ENCODE measurements at regions not wholly inside any gene's neighbourhood (a gene's known extent, or its start where the extent isn't known, plus 50 kb on each side); places are given as distances from the start of the nearest gene placed in this dataset.
"Not testable (repeated sequence)": the region's sequence is repeated elsewhere in the genome, so short reads cannot be mapped to it uniquely, and the experiment has no call there.

DNA sequence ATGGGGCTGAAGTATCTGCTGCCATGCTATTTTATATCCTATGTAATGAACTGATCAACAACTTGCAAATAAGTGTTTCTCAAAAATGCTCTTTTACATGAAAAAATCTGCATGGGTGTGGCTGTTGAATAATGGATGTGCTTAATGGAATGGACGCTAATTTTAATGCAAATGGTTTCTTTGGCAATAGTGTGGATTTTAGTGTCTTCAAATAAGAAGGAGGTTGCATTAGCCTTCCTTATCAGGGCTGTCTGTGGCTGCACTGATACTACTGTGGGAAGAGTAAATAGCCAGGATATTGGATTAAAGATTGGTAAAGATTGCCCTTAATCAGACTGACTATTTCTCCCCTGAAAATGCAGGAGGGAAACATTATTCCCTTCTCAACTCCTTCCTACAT, 121.9 kb upstream of the STK32A start:
- no peak for TF ChIP-seq CTCF (IDR thresholded peaks at IDR 0.05; ENCODE audit: low read length, missing control alignments)
- no peak for DNase-seq (ENCODE audit: low read depth)

DNA sequence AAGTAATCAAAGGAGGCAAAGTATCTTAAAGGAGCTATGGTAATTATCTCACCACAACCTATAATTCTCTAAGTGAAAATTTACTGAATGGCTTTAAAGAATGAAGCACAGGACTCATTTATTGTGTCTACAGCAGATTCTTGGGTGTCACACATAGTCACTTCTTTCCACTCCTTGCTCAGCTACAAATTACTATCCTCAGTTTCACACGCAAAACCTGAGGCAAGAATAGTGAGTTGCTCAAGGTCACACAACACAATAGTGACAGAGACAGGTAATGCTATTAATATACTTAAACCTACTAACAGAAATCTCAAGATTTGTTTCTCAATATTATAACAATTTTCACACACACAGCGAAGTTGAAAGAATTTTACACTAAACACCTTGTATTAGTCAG, 120.9 kb upstream of the STK32A start:
- no peak overlapping the region for H3K4me3 ChIP-seq (replicated peaks; ENCODE audit: low read depth, low read length)
- DNase-seq (ENCODE audit: low read depth): no peak
- TF ChIP-seq CTCF (IDR thresholded peaks at IDR 0.05; ENCODE audit: low read length, missing control alignments): no peak

More for the DNA sequence above, 121.9 kb upstream of the STK32A start:
- H3K4me3 ChIP-seq (replicated peaks; ENCODE audit: low read depth, low read length): no peak overlapping the region

DNA sequence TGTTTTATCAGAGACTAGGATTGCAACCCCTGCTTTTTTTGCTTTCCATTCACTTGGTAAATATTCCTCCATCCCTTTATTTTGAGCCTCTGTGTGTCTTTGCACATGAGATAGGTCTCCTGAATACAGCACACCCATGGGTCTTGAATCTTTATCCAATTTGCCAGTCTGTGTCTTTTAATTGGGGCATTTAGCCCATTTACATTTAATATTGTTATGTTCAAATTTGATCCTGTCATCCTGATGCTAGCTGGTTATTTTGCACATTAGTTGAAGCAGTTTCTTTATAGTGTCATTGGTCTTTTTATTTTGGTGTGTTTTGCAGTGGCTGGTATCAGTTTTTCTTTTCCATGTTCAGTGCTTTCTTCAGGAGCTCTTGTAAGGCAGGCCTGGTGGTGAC, 95.1 kb upstream of the STK32A start:
- DNase-seq (ENCODE audit: low read depth); H3K4me3 ChIP-seq (replicated peaks; ENCODE audit: low read depth, low read length): not testable (repeated sequence)

DNA sequence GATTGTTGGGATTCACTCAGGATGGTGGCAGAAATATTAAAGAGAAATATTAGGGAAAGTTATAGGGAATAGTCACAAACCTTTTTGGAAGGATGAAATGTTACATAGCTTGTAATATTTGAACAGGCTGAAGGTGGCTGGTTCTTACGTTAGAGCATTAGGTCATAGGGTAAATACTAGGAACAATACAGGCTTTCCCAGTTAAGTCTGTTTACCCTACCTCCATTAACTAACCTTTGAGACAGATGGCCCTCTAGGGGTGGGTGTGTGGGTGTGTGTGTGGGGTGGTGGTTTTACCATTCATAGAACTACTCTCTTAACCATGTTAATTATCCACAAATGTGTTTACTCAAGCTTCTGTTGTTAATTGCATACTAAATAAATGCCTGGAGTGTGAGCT, 94.3 kb upstream of the STK32A start:
- H3K4me3 ChIP-seq (replicated peaks; ENCODE audit: low read depth, low read length): no peak overlapping the region
- DNase-seq (ENCODE audit: low read depth): no peak
- no peak for TF ChIP-seq CTCF (IDR thresholded peaks at IDR 0.05; ENCODE audit: low read length, missing control alignments)

DNA sequence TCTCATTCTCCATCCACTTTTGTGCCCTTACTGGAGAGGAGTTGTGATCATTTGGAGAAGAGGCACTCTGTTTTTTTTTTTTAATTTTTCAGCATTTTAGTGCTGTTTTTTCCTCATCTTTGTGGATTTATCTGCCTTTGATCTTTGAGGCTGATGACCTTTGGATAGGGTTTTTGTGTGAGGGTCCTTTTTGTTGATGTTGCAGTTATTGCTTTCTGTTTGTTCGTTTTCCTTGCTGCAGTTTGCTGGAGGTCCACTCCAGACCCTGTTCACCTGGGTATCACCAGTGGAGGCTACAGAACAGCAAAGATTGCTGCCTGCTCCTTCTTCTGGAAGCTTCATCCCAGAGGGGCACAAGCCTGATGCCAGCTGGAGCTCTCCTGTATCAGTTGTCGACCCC, 93.2 kb upstream of the STK32A start:
- not testable (repeated sequence) for H3K4me3 ChIP-seq (replicated peaks; ENCODE audit: low read depth, low read length); DNase-seq (ENCODE audit: low read depth)

- no peak overlapping the region for H3K4me3 ChIP-seq (replicated peaks; ENCODE audit: low read depth, low read length)
- no peak for DNase-seq (ENCODE audit: low read depth)
- no peak for TF ChIP-seq CTCF (IDR thresholded peaks at IDR 0.05; ENCODE audit: low read length, missing control alignments)
These were observed 91.6 kb upstream of the STK32A start for GRCh38 chr5:147143215-147143614.

- H3K4me3 ChIP-seq (replicated peaks; ENCODE audit: low read depth, low read length): no peak overlapping the region
- no peak for TF ChIP-seq CTCF (IDR thresholded peaks at IDR 0.05; ENCODE audit: low read length, missing control alignments)
- DNase-seq (ENCODE audit: low read depth): no peak
These were observed 89.5 kb upstream of the STK32A start for GRCh38 chr5:147145328-147145727.

DNA sequence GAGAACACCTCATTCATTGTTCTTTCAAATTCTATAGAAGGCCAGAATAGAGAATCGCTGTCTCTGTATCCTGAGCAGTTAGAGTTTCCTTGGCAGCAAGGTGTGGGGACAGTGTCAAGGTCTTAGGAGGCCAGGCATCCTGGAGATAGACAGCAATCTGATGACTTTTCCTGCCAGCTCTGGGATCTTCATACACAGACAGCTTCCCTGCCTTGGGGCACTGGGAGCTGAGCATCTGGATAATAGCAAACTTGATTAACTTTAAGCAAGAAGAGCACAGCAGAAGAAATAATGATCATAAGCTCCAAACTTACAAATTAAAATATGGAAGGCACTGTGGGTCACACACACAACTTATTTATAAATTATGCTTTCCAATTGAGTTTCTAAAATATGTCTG, 86.1 kb upstream of the STK32A start:
- TF ChIP-seq CTCF (IDR thresholded peaks at IDR 0.05; ENCODE audit: low read length, missing control alignments): no peak
- no peak for DNase-seq (ENCODE audit: low read depth)
- H3K4me3 ChIP-seq (replicated peaks; ENCODE audit: low read depth, low read length): no peak overlapping the region
